GM11168 (cell line): ENCODE measurements at regions not wholly inside any gene's neighbourhood (a gene's known extent, or its start where the extent isn't known, plus 50 kb on each side); places are given as distances from the start of the nearest gene placed in this dataset.

ENCODE experiments used
- in situ Hi-C: fragments of 300-500 bp; cut with MboI; formaldehyde crosslinking; loops from one replicate; pipeline ENCODE4 v1.12.0; 2022; ENCODE audit warnings: low sequenced_read_pairs; ENCODE audit not compliant: unreplicated experiment

- in situ Hi-C loops: loop anchor here (10.0 kb wide), 1 partner anchor 351 kb away; the partner anchor contains the start of gene ARL4C
Measured at GRCh38 chr2:234143896-234144295, 93.4 kb downstream of the SPP2 start.

DNA sequence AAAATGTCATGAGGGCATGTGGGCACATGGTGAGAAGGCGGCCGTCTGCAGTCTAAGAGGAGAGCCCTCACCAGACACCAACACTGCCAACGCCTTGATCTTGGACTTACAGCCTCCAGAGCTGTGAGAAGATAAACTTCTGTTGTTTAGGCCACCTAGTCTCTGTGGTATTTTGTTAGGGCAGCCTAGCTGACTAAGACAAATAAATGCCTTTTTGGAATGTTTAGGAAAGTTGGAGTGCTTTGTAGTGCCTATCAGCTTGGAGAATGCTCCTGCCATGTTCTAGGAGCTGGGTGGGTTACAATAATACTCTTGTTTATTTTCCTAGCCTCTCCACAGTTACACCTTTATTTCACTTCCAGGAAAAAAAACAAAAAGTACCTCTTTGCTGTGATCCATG lies 92.0 kb downstream of the SPP2 start:
- in situ Hi-C loops: loop anchor here (10.0 kb wide), 1 partner anchor 352 kb away; the partner anchor contains the start of gene ARL4C

- in situ Hi-C loops: loop anchor here (10.0 kb wide), 1 partner anchor 355 kb away; the partner anchor contains the start of gene ARL4C
Measured at GRCh38 chr2:234139755-234140154, 89.3 kb downstream of the SPP2 start.

GRCh38 chr2:234138836-234139235 lies 88.3 kb downstream of the SPP2 start:
- in situ Hi-C loops: no loop called here

DNA sequence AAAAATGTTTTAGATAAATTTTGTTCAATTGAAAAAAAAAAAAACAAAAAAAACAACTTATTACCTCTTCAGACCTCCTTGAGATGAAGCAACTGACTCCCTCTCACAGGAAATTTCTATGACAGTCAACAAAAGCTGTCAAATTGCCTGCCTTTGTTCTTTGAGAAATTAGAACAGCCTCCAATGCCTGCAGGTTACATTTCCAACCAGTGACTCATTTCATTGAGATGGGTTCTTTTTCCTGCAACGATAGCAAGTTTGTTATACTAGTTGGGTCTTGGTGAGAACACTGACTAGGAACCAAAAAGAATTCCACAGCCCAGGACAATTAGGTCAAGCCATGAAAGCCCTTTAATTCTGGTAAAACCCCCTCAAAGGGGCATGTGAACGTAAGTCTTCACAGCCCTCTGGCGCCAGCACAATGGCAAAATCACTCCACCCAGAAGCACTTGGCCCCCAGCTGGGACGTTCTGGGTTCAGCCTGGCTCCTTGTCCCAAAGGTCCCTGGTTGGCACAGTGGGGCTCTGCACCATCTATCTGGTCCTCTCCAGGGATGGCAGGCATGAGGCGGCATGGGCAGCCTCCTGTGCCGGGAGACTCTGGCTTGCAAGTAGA lies 87.0 kb downstream of the SPP2 start:
- in situ Hi-C loops: no loop called here

- in situ Hi-C loops: no loop called here
Measured at GRCh38 chr2:234136461-234136860, 86.0 kb downstream of the SPP2 start.

DNA sequence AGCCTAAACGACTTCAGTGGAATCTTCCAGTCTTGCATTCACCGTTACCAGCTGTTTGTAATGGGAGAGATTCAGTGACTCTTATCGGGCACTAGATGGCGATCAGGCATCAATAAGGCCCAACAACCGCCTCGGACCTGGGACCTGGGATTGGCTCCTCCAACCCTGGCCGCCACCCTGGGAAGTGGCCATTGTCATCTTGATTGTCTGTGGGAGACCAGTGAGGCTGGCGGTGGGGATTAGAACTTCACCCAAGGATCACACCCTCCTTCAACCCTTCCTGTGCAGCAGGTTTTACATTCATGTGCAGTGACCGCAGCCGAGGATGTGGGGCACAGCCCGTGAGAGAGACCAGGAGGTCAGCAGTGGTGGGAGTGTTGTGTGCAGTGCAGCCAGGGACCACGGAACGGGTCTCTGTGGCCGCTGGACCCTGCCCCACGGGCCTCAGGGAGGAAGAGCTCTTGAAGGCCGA lies 85.3 kb downstream of the SPP2 start:
- in situ Hi-C loops: no loop called here

DNA sequence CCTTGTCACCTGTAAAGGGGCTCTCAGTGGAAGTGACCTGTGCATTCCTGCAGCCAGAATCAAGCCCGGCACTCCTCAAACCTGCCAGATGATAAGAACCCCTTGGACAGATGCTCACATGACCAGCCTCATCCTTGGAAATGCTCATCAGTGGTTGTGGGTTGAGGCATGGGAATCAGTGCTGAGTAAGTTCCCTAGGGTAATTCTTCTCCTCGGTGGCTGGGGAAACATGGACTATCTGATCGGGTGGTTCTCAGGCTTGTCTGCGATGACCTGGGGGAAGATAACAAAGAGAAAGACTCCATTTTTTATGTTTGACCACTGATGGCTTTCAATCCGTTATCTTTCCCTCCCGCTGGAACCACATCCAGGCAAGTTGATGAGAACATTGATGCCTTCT lies 84.0 kb downstream of the SPP2 start:
- in situ Hi-C loops: no loop called here

DNA sequence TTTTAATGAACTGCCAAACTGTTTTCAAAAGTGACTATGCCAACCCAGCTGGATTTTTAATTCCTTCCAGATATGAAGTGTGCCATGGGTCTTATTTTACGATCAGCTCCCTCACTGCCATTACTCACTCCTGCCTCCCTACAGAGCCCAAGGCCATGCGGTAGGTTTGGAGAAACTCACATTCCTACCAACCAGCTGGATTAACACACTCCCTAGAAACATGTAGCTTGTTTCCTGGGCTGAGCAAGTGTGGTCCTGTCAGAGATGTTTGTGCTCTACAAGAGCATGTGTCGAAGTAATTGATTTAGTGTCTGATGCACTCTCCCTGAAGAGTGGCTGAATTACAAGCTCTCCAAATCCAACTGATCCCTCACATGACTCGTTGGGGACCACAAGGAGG lies 82.5 kb downstream of the SPP2 start:
- in situ Hi-C loops: no loop called here

DNA sequence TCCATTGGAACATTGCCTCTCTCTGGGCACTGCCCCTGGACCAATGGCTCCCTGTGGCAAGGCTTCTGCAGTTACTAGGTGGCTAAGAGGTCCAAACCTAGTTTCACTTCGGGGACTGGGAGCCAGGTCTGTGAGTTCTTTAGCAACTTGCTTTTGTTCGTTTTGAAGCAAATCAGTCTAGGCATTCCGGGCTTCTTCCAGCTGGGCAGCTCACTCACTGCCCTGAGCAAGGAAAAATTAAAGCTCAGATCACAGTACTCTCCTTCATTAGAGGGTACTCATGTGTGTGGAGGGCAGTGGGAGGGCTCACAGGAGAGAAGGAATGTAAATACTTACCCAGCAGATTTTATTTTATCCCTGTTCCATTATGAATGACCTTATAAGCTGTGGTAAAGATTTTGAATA lies 80.3 kb downstream of the SPP2 start:
- in situ Hi-C loops: no loop called here

DNA sequence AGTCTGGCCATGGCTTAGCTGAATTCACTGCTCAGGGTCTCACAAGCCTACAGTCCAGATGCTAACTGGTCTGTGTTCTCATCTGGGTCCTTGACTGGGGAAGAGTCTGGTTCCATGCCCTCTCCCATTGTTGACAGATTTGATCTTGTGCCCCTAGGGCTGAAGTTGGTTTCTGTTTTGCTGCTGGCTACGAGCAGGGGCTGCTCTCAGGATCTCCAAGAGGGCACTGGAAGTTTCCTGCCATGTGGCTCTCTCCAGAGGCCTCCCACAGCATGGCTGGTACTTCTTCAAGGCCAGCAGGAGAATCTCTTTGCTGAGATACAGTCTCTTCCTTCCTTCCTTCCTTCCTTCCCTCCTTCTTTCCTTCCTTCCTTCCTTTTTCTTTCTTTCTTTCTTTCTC lies 78.1 kb downstream of the SPP2 start:
- in situ Hi-C loops: no loop called here
